HL-60 (cell line): ENCODE measurements at regions not wholly inside any gene's neighbourhood (a gene's known extent, or its start where the extent isn't known, plus 50 kb on each side); places are given as distances from the start of the nearest gene placed in this dataset.

Experiments
- DNase-seq, 2 experiments: peaks; one replicate each; pipeline ENCODE4 v3.0.0-alpha.2; 2010 to 2020; ENCODE audit warnings: low read depth in 1 of 2, low spot score in 1 of 2
- H3K27ac ChIP-seq: fragments of 250-450 bp; sonication (Bioruptor Pico); replicated peaks from 2 replicates; pipeline ENCODE4 v1.5.1; 2020; ENCODE audit warnings: mild to moderate bottlenecking, moderate library complexity
- H3K27me3 ChIP-seq: fragments of 250-450 bp; sonication (Bioruptor Pico); 2 replicates; pipeline ENCODE4 v1.5.1; 2021; ENCODE audit warnings: mild to moderate bottlenecking, moderate library complexity; ENCODE audit not compliant: insufficient read depth, poor library complexity, severe bottlenecking
- H3K4me3 ChIP-seq: replicated peaks from 2 replicates; pipeline ENCODE4 v1.5.1; 2011; ENCODE audit warnings: mild to moderate bottlenecking, control low read depth, low read length; ENCODE audit not compliant: insufficient read depth
- GABPA ChIP-seq: IDR thresholded peaks from 2 replicates; pipeline ENCODE4 v1.6.1; 2012; ENCODE audit warnings: low read depth
- POLR2AphosphoS5 ChIP-seq: IDR thresholded peaks from 2 replicates; pipeline ENCODE4 v1.6.1; 2012; ENCODE audit warnings: low read depth
- SPI1 ChIP-seq: IDR thresholded peaks from 2 replicates; pipeline ENCODE4 v1.6.1; 2012; ENCODE audit warnings: low read depth, mild to moderate bottlenecking, borderline replicate concordance
- TF ChIP-seq, protein P1 (sequence below): IDR thresholded peaks from 2 replicates; pipeline ENCODE4 v1.6.1; 2012; ENCODE audit warnings: low read depth; ENCODE audit not compliant: insufficient replicate concordance
- TF ChIP-seq, protein P2 (sequence below): IDR thresholded peaks from one replicate; pipeline ENCODE4 v1.5.1; 2011; ENCODE audit warnings: low read length, control low read depth, inconsistent platforms; ENCODE audit not compliant: insufficient read depth

DNA sequence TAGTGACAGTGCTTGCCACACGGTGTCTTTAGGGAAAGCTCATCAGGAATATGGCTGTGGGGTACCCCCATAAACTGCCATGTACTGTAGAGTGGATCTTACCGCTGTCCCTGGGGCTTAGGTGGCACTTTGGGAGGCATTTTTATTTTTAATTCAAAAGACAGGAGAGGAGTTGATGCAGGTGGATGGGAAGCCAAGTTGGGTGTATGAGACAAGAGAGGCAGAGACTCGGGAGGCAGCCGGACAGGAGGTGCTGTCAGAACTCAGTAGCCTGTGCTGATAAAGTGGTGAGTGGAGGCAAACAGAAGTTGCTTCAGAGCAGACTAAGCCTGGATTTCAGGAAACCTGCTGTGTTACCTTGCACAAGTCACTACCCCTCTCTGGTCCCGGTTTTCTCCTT, 185.9 kb downstream of the TMEM132E start:
- no peak overlapping the region for H3K27ac ChIP-seq
- no peak for TF ChIP-seq GABPA
- TF ChIP-seq, protein P1, sequence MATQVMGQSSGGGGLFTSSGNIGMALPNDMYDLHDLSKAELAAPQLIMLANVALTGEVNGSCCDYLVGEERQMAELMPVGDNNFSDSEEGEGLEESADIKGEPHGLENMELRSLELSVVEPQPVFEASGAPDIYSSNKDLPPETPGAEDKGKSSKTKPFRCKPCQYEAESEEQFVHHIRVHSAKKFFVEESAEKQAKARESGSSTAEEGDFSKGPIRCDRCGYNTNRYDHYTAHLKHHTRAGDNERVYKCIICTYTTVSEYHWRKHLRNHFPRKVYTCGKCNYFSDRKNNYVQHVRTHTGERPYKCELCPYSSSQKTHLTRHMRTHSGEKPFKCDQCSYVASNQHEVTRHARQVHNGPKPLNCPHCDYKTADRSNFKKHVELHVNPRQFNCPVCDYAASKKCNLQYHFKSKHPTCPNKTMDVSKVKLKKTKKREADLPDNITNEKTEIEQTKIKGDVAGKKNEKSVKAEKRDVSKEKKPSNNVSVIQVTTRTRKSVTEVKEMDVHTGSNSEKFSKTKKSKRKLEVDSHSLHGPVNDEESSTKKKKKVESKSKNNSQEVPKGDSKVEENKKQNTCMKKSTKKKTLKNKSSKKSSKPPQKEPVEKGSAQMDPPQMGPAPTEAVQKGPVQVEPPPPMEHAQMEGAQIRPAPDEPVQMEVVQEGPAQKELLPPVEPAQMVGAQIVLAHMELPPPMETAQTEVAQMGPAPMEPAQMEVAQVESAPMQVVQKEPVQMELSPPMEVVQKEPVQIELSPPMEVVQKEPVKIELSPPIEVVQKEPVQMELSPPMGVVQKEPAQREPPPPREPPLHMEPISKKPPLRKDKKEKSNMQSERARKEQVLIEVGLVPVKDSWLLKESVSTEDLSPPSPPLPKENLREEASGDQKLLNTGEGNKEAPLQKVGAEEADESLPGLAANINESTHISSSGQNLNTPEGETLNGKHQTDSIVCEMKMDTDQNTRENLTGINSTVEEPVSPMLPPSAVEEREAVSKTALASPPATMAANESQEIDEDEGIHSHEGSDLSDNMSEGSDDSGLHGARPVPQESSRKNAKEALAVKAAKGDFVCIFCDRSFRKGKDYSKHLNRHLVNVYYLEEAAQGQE, result no peak
- TF ChIP-seq, protein P2, sequence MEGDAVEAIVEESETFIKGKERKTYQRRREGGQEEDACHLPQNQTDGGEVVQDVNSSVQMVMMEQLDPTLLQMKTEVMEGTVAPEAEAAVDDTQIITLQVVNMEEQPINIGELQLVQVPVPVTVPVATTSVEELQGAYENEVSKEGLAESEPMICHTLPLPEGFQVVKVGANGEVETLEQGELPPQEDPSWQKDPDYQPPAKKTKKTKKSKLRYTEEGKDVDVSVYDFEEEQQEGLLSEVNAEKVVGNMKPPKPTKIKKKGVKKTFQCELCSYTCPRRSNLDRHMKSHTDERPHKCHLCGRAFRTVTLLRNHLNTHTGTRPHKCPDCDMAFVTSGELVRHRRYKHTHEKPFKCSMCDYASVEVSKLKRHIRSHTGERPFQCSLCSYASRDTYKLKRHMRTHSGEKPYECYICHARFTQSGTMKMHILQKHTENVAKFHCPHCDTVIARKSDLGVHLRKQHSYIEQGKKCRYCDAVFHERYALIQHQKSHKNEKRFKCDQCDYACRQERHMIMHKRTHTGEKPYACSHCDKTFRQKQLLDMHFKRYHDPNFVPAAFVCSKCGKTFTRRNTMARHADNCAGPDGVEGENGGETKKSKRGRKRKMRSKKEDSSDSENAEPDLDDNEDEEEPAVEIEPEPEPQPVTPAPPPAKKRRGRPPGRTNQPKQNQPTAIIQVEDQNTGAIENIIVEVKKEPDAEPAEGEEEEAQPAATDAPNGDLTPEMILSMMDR, result no peak
- no peak for TF ChIP-seq SPI1
- no peak for TF ChIP-seq POLR2AphosphoS5
- DNase-seq, result no peak
- no peaks in the 10 kb centered on the region for H3K27me3 ChIP-seq
- H3K4me3 ChIP-seq, result no peak overlapping the region

DNA sequence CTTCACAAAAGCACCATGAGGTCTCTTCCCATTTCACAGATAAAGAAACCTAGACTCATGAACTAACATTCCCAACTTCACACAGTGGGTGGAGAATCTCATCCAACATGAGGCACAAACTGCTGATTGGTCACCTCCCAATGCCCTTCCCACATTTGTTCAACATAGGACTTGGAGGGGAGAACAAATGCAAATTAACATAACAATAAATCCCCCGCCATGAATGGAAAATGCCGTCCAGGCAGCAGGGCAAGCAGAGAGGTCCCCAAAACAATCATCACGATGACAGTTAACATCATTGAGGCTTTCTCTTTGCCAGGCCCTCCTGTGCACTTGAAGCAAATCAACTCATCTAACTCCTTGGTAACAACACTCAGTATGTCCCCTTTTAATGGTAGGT, 185.3 kb downstream of the TMEM132E start:
- TF ChIP-seq POLR2AphosphoS5 (no peak), GABPA (no peak), SPI1 (no peak)
- TF ChIP-seq, protein P2, result no peak
- TF ChIP-seq, protein P1, result no peak
- Histone ChIP-seq H3K27me3 (no peaks in the 10 kb centered on the region), H3K4me3 (no peak overlapping the region), H3K27ac (no peak overlapping the region)
- no peak for DNase-seq

DNA sequence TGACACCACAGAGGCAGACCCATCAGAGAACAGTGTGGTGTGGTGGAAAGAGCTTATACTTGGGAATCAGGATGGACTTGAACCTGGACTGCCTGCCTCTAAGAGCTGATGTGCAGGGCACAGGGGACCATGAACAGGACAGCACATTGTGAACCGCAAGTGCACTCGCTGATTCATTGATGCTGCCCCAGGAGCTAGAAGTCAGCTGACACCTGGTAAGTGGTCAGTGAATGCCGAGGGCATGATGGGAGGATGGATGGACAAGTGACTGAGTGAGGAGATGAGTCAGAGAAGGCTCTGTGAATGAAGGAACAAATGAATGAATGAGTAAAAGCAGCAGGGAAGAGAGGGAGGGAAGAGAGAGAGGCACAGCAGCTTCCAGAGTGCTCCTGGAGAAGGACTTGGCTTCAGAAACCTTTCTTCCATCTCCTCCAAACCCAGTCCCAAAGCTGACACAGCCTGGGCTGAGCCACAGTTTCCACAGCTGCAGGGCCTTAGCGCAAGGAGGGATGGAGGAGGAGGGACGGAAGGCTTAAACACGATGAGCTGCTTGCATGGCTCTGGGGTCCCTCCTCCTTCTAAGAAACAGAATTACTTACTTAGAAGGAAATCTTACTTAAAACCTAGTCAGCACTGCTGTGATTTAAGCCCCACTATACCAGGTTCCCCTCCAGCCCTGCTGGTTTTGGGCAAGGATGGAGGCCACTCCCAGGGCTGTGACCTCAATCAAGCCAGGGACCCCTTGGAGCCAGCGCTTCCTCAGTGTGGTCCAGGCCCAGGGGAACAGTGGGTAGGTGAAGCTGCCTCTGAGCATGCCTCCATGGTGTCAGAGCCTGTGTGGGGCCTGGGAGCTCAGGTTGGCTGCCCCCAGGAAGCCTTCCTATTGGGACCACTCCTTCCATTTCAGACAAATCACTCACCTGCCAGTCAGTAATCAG, 184.6 kb downstream of the TMEM132E start:
- H3K27me3 ChIP-seq, result no peaks in the 10 kb centered on the region
- DNase-seq, result no peak
- TF ChIP-seq, protein P1, result no peak
- no peak for TF ChIP-seq SPI1
- TF ChIP-seq, protein P2, result no peak
- no peak for TF ChIP-seq GABPA
- TF ChIP-seq POLR2AphosphoS5, result no peak
- no peak overlapping the region for H3K4me3 ChIP-seq
- no peak overlapping the region for H3K27ac ChIP-seq
